ENCODE measurements at regions not wholly inside any gene's neighbourhood (a gene's known extent, or its start where the extent isn't known, plus 50 kb on each side); places are given as distances from the start of the nearest gene placed in this dataset.

DNA sequence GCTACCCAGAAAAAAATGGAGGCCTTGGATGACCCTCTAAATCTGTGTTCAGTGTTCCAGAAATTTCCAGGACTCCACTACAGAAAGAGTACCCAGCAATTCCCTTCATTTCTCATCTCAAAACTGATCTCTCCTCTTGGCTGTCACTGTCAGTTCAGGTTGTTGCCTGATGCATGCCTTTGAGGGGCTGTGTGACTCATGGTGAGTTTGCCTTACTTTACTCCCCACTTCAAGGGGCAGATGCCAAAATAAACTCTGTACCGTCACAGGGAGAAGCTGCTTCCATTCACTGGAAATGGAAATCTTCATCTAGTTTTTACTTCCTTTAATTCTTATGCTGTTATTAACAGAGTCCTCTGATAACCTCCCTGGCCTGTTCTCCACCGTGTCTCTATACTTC is 1075.0 kb downstream of the DIAPH3 start:
- H3K9ac ChIP-seq (ENCODE audit: low read length): no peak overlapping the region
- no peak overlapping the region for H3K27ac ChIP-seq (ENCODE audit: low read length)
- no peaks in the 10 kb centered on the region for H3K9me3 ChIP-seq (ENCODE audit: low read length)
- no peaks in the 10 kb centered on the region for H3K9me2 ChIP-seq (ENCODE audit: insufficient read depth, low read length)
- TF ChIP-seq MXI1 (conservative IDR thresholded peaks at IDR 0.05; ENCODE audit: poor library complexity, severe bottlenecking): no peak
- TF ChIP-seq EZH2 (IDR thresholded peaks at IDR 0.05; ENCODE audit: borderline replicate concordance, insufficient read depth, low read length, poor library complexity, severe bottlenecking): no peak
- TF ChIP-seq RAD21 (conservative IDR thresholded peaks at IDR 0.05): no peak
- TF ChIP-seq, protein P1, sequence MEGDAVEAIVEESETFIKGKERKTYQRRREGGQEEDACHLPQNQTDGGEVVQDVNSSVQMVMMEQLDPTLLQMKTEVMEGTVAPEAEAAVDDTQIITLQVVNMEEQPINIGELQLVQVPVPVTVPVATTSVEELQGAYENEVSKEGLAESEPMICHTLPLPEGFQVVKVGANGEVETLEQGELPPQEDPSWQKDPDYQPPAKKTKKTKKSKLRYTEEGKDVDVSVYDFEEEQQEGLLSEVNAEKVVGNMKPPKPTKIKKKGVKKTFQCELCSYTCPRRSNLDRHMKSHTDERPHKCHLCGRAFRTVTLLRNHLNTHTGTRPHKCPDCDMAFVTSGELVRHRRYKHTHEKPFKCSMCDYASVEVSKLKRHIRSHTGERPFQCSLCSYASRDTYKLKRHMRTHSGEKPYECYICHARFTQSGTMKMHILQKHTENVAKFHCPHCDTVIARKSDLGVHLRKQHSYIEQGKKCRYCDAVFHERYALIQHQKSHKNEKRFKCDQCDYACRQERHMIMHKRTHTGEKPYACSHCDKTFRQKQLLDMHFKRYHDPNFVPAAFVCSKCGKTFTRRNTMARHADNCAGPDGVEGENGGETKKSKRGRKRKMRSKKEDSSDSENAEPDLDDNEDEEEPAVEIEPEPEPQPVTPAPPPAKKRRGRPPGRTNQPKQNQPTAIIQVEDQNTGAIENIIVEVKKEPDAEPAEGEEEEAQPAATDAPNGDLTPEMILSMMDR (IDR thresholded peaks at IDR 0.05; ENCODE audit: poor library complexity, severe bottlenecking): no peak
- no peak for TF ChIP-seq SMC3 (conservative IDR thresholded peaks at IDR 0.05; ENCODE audit: poor library complexity)
- no peak for TF ChIP-seq POLR2AphosphoS5 (IDR thresholded peaks at IDR 0.05)
- H3K4me2 ChIP-seq (ENCODE audit: low read length): no peak overlapping the region
- H3K27me3 ChIP-seq (ENCODE audit: insufficient read depth, low read depth, low read length): no peaks in the 10 kb centered on the region
- H4K20me1 ChIP-seq (ENCODE audit: insufficient read depth): no peaks in the 10 kb centered on the region
- no peak overlapping the region for H2AFZ ChIP-seq (ENCODE audit: low read depth, low read length)
- H3K4me3 ChIP-seq (ENCODE audit: low read length): no peak overlapping the region
- H3K79me2 ChIP-seq (replicated peaks; ENCODE audit: insufficient read depth, low read length): no peaks in the 10 kb centered on the region
- H3F3A ChIP-seq (ENCODE audit: insufficient read depth, low read length, poor library complexity, severe bottlenecking): no peaks in the 10 kb centered on the region
- no peaks in the 10 kb centered on the region for H3K36me3 ChIP-seq (ENCODE audit: insufficient read depth, low read length)

DNA sequence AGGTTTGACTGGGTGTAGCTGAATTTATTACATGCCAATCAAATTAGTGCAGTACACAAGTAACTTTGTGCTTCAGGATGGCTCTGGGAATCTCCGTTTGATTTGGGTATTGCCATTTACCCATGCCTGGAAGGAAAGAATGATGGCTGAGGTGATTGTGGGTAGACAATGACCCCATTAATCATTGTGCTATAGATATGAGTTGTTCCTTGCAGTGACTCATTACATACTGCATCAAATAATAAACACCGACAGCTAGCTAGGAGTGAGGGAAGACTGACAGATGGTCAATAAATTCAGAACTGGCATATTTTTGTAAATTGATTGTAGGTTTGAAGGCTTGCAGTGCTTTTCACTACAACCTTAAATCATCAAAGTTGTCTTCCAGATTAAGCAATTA is 1069.5 kb downstream of the DIAPH3 start:
- Histone ChIP-seq H3K4me2 (ENCODE audit: low read length) (no peak overlapping the region), H3K4me3 (ENCODE audit: low read length) (no peak overlapping the region), H3K27ac (ENCODE audit: low read length) (no peak overlapping the region), H3K36me3 (ENCODE audit: insufficient read depth, low read length) (no peaks in the 10 kb centered on the region), H2AFZ (ENCODE audit: low read depth, low read length) (no peak overlapping the region), H3K9ac (ENCODE audit: low read length) (no peak overlapping the region), H3K27me3 (ENCODE audit: insufficient read depth, low read depth, low read length) (no peaks in the 10 kb centered on the region), H3F3A (ENCODE audit: insufficient read depth, low read length, poor library complexity, severe bottlenecking) (no peaks in the 10 kb centered on the region), H4K20me1 (ENCODE audit: insufficient read depth) (no peaks in the 10 kb centered on the region), H3K79me2 (replicated peaks; ENCODE audit: insufficient read depth, low read length) (no peaks in the 10 kb centered on the region), H3K9me3 (ENCODE audit: low read length) (no peaks in the 10 kb centered on the region), H3K9me2 (ENCODE audit: insufficient read depth, low read length) (no peaks in the 10 kb centered on the region)
- TF ChIP-seq POLR2AphosphoS5 (IDR thresholded peaks at IDR 0.05) (no peak), TAF1 (IDR thresholded peaks at IDR 0.05; ENCODE audit: low read depth) (no peak), RAD21 (conservative IDR thresholded peaks at IDR 0.05) (no peak), EP300 (conservative IDR thresholded peaks at IDR 0.05; ENCODE audit: poor library complexity, severe bottlenecking) (no peak), MXI1 (conservative IDR thresholded peaks at IDR 0.05; ENCODE audit: poor library complexity, severe bottlenecking) (no peak), SMC3 (conservative IDR thresholded peaks at IDR 0.05; ENCODE audit: poor library complexity) (no peak), EZH2 (IDR thresholded peaks at IDR 0.05; ENCODE audit: borderline replicate concordance, insufficient read depth, low read length, poor library complexity, severe bottlenecking) (no peak)
- TF ChIP-seq, protein P1 (IDR thresholded peaks at IDR 0.05; ENCODE audit: poor library complexity, severe bottlenecking): no peak
- TF ChIP-seq, protein P2, sequence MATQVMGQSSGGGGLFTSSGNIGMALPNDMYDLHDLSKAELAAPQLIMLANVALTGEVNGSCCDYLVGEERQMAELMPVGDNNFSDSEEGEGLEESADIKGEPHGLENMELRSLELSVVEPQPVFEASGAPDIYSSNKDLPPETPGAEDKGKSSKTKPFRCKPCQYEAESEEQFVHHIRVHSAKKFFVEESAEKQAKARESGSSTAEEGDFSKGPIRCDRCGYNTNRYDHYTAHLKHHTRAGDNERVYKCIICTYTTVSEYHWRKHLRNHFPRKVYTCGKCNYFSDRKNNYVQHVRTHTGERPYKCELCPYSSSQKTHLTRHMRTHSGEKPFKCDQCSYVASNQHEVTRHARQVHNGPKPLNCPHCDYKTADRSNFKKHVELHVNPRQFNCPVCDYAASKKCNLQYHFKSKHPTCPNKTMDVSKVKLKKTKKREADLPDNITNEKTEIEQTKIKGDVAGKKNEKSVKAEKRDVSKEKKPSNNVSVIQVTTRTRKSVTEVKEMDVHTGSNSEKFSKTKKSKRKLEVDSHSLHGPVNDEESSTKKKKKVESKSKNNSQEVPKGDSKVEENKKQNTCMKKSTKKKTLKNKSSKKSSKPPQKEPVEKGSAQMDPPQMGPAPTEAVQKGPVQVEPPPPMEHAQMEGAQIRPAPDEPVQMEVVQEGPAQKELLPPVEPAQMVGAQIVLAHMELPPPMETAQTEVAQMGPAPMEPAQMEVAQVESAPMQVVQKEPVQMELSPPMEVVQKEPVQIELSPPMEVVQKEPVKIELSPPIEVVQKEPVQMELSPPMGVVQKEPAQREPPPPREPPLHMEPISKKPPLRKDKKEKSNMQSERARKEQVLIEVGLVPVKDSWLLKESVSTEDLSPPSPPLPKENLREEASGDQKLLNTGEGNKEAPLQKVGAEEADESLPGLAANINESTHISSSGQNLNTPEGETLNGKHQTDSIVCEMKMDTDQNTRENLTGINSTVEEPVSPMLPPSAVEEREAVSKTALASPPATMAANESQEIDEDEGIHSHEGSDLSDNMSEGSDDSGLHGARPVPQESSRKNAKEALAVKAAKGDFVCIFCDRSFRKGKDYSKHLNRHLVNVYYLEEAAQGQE (IDR thresholded peaks at IDR 0.05; ENCODE audit: borderline replicate concordance): no peak
